Body of pancreas (tissue), 4 donors: ENCODE measurements at regions not wholly inside any gene's neighbourhood (a gene's known extent, or its start where the extent isn't known, plus 50 kb on each side); places are given as distances from the start of the nearest gene placed in this dataset.

Source experiments
- CTCF ChIP-seq, 7 experiments: fragments of 450-650 bp in 4 of 7; fragments of 200-600 bp in 3 of 7; sonication (generic) in 3 of 7; IDR thresholded peaks; one replicate each; pipeline ENCODE4 v1.5.1; 2016 to 2019; ENCODE audit warnings: antibody characterized with exemption in 7 of 7
- POLR2A ChIP-seq, 3 donors: fragments of 450-650 bp; IDR thresholded peaks; one replicate each; pipeline ENCODE4 v1.6.1; 2016; ENCODE audit warnings: antibody characterized with exemption in 3 of 3, mild to moderate bottlenecking in 2 of 3

DNA sequence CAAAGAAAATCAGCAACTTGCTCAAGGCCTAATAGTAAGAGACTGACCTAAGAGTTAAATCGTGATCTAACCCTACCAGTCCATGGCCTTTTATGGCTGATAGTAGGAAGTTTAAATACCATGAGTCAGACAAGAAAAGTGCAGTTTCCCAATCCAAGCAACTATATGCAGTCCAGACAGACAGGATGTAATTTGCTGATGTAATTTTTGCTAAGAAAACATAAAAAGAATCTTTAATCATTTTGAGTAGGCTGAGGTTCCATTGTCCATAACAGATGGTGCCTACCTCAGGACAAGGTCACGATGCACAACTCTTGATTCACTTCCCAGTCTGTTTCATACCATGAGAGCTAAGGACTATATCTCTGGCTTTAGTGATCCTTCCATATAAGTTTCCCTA lies 317.5 kb upstream of the GRIA3 start:
- TF ChIP-seq CTCF (IDR thresholded peaks at IDR 0.05): no peak
- TF ChIP-seq POLR2A (IDR thresholded peaks at IDR 0.05): no peak
